NOMO-1 treated with dmso at 0.1 percent for 144 hours (cell line): ENCODE measurements at regions not wholly inside any gene's neighbourhood (a gene's known extent, or its start where the extent isn't known, plus 50 kb on each side); places are given as distances from the start of the nearest gene placed in this dataset.
"Not testable (repeated sequence)": the region's sequence is repeated elsewhere in the genome, so short reads cannot be mapped to it uniquely, and the experiment has no call there.

Experiments
- DNase-seq: peaks from one replicate; lab custom pipeline; 2025; ENCODE audit not compliant: unreplicated experiment; lab: John Stamatoyannopoulos, UW

DNA sequence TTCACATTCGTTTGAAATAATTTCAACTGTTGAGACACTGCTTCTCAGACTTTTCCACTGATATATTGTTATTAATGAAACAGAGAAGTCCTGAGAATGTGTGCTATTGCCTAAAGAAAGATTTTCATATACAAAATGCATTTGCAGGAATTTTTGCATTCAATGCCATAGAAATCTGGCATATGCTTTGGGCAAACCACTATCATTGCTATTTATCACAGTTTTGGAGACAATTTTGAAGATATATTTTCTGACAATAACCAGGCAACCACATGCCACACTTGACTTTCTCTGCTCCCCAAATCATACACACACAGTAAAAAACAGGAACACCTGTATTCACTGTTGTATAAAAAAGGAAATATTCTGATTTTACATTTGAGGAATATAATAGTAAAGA is 1303.7 kb upstream of the IGFBP7 start:
- no peak for DNase-seq

DNA sequence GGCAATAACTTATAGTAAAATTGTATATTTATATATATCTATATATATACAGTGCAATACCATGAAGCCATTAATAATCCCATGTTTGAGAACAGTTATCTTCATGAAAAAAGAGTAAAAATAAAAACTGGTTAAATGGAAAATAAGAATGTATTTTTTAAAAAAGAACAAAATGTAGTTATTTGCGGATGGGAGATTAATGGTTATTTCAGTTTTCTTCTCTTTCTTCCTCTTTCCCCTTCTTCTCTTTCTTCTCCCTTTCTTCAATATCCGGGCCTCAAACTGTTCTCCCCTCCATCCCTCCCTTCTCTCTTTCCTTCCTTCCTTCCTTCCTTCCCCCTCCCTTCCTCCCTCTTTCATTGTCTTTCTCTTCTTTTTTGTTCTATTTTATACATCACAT is 1301.7 kb upstream of the IGFBP7 start:
- no peak for DNase-seq

DNA sequence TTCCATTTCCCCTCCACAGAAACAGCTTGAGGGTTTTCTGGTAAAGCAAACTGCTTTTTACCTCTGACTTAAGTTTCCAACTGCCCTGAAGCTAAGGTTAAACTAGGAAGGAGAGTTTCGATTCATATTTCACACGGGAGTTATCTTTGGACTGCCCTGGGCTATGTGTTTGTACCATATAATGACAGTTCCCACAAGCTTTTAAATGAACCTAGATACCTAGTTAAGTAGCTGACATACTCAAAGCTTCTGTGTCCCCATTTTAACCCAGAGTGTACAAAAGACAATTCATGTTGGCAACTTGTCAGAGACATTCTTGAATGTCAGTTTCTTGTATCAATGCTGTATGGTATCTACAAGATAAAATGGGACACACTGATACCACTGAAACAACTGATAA is 1296.6 kb upstream of the IGFBP7 start:
- no peak for DNase-seq

DNA sequence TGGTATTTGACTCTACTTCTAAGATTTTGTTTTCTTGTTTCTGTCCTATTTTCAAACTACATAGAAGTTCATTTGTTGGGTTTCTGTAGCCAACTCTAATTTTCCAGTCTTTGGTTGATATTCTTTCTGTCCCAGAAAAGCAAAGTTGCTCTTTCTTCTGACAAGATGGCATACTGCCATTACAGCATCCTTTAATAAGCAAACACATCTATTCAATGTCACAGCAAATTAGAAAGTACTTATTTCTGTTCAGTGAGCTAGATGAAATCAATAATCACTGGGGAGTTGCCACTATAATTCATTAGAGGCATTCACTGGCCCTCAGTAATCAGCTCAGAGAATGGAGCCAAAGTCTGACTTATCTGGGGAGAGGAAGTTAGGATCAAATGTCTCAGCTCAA is 1258.0 kb upstream of the IGFBP7 start:
- no peak for DNase-seq

- DNase-seq, result no peak
Observed at GRCh38 chr4:58360354-58361133, 1250.4 kb upstream of the IGFBP7 start.

- DNase-seq, result no peak
Observed at GRCh38 chr4:58359590-58359989, 1249.4 kb upstream of the IGFBP7 start.

DNA sequence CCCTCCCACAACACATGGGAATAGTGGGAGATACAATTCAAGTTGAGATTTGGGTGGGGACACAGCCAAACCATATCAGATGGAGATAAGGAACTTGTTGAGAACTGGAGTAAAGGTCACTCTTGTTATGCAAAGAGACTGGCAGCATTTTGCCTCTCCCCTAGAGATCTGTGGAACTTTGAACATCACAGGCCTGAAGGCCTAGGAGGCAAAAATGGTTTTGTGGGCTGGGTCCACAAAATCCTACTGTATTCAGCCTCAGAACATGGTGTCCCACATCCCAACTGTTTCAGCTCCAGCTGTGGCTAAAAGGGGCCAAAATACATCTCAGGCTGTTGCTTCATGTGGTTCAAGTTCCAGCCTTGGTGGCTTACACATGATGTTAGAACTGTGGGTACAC is 1247.8 kb upstream of the IGFBP7 start:
- no peak for DNase-seq

DNA sequence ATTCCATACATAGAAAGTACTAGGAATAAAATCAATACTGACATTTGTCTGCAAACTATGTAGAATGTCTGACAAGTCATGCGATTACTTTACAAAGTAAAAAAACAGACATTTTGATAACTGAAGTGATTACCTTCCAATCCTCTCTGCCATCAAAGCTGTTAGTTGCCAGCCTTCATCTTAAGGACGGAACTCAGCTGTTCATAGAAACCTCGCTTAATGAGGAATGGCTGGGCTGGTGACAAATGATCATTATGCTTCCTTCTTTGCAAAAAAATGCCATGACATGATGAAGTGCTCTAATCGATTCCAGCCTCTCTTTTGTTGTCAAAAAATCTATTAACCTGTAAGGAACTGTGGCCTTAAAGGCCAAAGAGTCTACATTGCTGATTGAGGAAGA is 1214.9 kb upstream of the IGFBP7 start:
- DNase-seq, result no peak

- no peak for DNase-seq
Observed at GRCh38 chr4:58313444-58313843, 1203.3 kb upstream of the IGFBP7 start.

DNA sequence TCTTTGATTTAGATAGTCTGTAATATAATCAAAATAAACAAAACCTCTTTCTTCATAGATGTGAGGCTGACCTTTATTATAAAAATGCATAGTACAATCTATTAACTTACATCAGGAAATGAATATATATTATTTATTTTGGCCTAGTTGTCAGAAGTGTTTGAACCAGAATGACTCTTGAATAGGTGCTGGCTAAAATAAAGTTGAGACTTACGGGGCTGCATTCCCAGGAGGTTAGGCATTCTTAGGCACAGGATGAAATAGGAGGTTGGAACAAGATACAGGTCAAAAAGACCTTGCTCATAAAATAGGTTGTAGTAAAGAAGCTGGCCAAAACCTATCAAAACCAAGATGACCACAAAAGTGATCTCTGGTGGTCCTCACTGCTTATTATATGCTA is 1193.3 kb upstream of the IGFBP7 start:
- no peak for DNase-seq

DNA sequence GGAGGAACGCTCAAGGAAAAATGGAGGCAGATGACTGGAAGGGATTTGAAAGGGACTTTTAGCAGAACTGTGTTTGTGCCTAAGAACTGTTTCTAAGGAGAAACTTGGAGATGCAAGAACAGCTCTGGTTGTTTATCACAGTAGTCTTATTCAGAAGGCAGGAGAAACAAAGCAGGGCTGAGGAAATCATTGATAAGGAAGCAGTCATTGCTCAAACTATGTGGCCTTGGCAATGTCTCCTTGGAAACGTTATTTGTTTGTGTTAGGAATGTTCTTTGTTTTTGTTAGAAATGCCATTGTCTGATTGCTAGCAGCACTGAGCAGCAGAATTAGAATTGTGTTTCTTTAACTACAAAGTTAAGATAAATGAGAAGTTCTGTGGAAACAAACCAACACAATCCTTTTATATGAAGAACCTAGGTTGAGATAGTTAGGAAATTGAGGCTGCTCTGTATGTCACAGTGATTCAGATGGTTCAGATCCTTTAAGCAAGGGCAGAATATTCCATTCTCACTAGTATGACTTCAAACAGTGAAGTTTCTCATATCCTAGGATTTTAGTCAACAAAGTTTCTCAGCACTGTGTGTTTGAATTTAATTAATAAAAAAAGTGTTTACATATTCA is 1191.3 kb upstream of the IGFBP7 start:
- no peak for DNase-seq

DNA sequence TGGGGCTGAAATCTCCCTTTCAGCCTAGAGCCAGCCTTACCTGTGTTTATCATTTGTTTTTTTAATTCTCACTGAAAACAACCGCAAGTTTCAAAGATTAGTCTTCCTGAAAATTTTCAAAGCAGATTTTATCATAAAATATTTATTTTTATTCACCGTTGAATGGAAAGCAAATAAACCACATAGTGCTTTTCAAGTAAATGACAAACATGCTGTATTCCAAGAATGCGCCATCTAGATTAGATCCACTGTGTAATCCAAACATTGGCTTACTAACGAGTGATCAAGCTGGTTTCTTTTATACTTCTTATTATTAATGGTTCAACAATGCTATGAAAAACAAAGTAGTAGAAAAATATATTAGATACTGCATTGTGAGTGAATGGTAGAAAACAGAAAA is 1176.2 kb upstream of the IGFBP7 start:
- no peak for DNase-seq

- not testable (repeated sequence) for DNase-seq
Observed at GRCh38 chr4:58280928-58281327, 1170.7 kb upstream of the IGFBP7 start.

DNA sequence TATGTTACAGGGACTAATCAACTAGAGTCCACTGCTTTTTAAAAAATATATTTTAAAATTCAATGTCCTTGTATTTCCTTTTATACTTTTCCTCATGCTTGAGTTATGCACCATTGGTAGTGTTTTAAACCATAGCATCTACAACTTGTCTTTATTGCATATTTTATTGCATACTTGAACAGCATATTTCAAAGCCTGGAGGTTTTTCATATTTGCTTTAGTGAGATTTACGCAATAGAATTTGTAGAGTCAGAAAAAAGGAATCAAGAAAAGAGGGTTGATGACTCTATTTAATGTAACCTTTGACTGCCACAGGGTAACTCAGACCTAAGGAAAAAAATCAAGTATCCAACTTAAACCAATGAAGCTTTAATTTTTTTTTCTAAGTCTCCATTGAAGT is 1165.7 kb upstream of the IGFBP7 start:
- DNase-seq, result no peak

GRCh38 chr4:58274553-58274952 is 1164.4 kb upstream of the IGFBP7 start:
- DNase-seq, result no peak

GRCh38 chr4:58272311-58272710 is 1162.1 kb upstream of the IGFBP7 start:
- DNase-seq, result no peak

GRCh38 chr4:58265734-58266133 is 1155.5 kb upstream of the IGFBP7 start:
- DNase-seq, result no peak

GRCh38 chr4:58261526-58261925 is 1151.3 kb upstream of the IGFBP7 start:
- DNase-seq, result no peak

DNA sequence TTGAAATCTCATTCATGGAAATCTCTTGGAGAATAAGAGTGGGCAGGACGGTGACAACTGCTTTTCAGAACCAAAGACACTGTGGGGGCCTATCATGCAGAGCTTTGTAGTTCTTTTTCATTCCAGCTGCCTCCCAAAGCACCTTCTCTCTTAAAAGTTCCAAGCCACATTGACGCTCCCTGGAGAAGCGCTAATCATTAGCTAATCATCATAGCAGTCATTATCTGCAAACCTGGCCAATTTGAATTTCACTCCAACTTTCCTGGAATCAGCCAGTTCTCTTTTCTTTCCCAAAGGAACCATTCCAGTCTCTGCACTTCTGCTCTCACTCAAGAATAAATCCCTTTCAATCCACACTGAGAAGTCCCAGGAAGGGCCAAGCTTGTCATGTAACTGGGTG is 1144.1 kb upstream of the IGFBP7 start:
- DNase-seq, result no peak

GRCh38 chr4:58252656-58253055 is 1142.5 kb upstream of the IGFBP7 start:
- no peak for DNase-seq

DNA sequence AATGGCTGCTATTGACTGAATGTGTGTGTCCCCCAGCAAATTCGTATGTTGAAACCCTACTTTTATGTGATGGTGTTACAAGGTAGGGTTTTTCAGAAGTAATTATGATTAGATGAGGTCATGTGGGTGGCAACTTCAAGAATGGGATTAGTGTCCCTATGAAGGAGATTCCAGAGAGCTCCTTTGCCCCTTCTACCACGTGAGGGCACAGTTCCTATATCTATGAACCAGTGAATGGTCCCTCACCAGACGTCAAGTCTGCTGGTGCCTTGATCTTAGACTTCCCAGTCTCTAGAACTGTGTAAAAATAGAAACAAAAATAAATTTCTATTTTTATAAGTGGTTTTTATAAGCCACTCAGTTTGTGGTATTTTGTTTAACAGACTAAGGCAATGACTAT is 1137.6 kb upstream of the IGFBP7 start:
- no peak for DNase-seq

- DNase-seq, result no peak
Observed at GRCh38 chr4:58225460-58225859, 1115.3 kb upstream of the IGFBP7 start.

- DNase-seq, result no peak
Observed at GRCh38 chr4:58219179-58219578, 1109.0 kb upstream of the IGFBP7 start.
